Heart left ventricle (tissue), 13 donors: ENCODE measurements at regions not wholly inside any gene's neighbourhood (a gene's known extent, or its start where the extent isn't known, plus 50 kb on each side); places are given as distances from the start of the nearest gene placed in this dataset.

Experiments used
- POLR2A ChIP-seq, 2 donors: fragments of 450-650 bp; IDR thresholded peaks; one replicate each; pipeline ENCODE4 v1.6.1; 2017; ENCODE audit warnings: antibody characterized with exemption in 2 of 2, mild to moderate bottlenecking in 2 of 2, moderate library complexity in 2 of 2
- TF ChIP-seq, protein P1 (sequence below), 12 donors: fragments of 200-600 bp; sonication (generic) in 4 of 12; IDR thresholded peaks; one replicate each; pipeline versions ENCODE4 v1.5.0 to v1.8.0; 2018 to 2022; ENCODE audit warnings: antibody characterized with exemption in 12 of 12, mild to moderate bottlenecking in 5 of 12
- donor health status: ischemic (EF 13 %, LVEDD 7.1; RV severe dilation, severe dysfunction).
- donor health status: DM: no; HTN: yes; CAD: no.
- donor health status: DM: no; HTN: no; CAD: no.
- donor health status: ischemic (EF 25% LVEDD 6.9; RV normal size, moderate dysfunction).
- donor health status: ischemic (EF 25% LVEDD 5.7; RV mildly dilated, moderate dysfunction).
- donor health status: ischemic (EF 35%, LVEDD 5.7; RV mildly dilated, moderate dysfunction).
- donor health status: nonischemic (EF 11% LVEDD 7.7; RV severe dilation, severe dysfunction).
- donor health status: DM: yes; HTN: yes; CAD: no.
- donor health status: PGD.
- donor health status: ischemic (EF 29% LVEDD 5.4; RV normal size, mild dysfunction).
- donor health status: nonischemic (EF 23%, LVEDD 6.1; RV moderate dilation, normal function).

DNA sequence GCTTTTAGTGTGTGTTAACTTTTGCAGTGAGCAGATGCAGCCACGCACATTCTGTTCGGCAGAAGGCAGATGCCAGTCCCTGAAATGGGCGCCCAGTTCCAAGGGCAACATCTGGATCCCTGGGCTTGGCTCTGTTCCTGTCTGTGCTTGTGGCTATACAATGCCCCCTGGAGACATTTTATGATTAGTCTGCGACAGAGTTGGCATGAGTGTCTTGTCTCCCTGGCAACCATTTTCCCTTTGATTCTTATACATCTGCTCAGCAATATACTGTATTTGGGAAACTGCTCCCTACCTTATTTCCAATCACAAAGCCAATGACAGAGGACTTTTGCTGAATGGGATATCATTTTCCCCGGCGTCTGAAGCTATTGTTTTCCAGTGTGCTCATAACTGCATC lies 1629.5 kb upstream of the GOT2 start:
- TF ChIP-seq, protein P1, sequence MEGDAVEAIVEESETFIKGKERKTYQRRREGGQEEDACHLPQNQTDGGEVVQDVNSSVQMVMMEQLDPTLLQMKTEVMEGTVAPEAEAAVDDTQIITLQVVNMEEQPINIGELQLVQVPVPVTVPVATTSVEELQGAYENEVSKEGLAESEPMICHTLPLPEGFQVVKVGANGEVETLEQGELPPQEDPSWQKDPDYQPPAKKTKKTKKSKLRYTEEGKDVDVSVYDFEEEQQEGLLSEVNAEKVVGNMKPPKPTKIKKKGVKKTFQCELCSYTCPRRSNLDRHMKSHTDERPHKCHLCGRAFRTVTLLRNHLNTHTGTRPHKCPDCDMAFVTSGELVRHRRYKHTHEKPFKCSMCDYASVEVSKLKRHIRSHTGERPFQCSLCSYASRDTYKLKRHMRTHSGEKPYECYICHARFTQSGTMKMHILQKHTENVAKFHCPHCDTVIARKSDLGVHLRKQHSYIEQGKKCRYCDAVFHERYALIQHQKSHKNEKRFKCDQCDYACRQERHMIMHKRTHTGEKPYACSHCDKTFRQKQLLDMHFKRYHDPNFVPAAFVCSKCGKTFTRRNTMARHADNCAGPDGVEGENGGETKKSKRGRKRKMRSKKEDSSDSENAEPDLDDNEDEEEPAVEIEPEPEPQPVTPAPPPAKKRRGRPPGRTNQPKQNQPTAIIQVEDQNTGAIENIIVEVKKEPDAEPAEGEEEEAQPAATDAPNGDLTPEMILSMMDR (IDR thresholded peaks at IDR 0.05): no peak
- TF ChIP-seq POLR2A (IDR thresholded peaks at IDR 0.05): no peak
